ENCODE measurements at regions not wholly inside any gene's neighbourhood (a gene's known extent, or its start where the extent isn't known, plus 50 kb on each side); places are given as distances from the start of the nearest gene placed in this dataset.

- H3K9me3 ChIP-seq = no peaks in the 10 kb centered on the region
- intact Hi-C loops (cut with micrococcal nuclease; ENCODE audit: unreplicated experiment) = no loop called here
- H3K36me3 ChIP-seq (ENCODE audit: control insufficient read depth, insufficient read depth, low read length) = no peaks in the 10 kb centered on the region
- no peaks in the 10 kb centered on the region for H3K36me3 Mint-ChIP-seq (ENCODE audit: insufficient read depth, unreplicated experiment)
- no peak overlapping the region for H3K4me3 ChIP-seq (ENCODE audit: low read depth, low read length)
- no peaks in the 10 kb centered on the region for H3K27me3 Mint-ChIP-seq (ENCODE audit: insufficient read depth, unreplicated experiment)
- no peak overlapping the region for H3K27ac Mint-ChIP-seq (ENCODE audit: unreplicated experiment)
- H3K4me1 ChIP-seq = no peaks in the 10 kb centered on the region
- no peak overlapping the region for H3K4me3 Mint-ChIP-seq (ENCODE audit: unreplicated experiment)
- no peaks in the 10 kb centered on the region for H3K27me3 ChIP-seq (replicated peaks; ENCODE audit: control insufficient read depth, insufficient read depth, low read length)
- no peaks in the 10 kb centered on the region for H3K9me3 Mint-ChIP-seq (ENCODE audit: unreplicated experiment)
- CTCF ChIA-PET = no interaction called here
- POLR2A ChIA-PET = no interaction called here
- TF ChIP-seq CTCF (IDR thresholded peaks at IDR 0.05; ENCODE audit: insufficient read depth in 1 of 2, low read depth in 1 of 2, low read length in 1 of 2, severe bottlenecking in 1 of 2, unreplicated experiment in 1 of 2) = no peak
- no TSS peak for BruUV-seq (replicated peaks)
- DNase-seq = no peak
- H3K4me1 Mint-ChIP-seq (ENCODE audit: low read depth, unreplicated experiment) = no peaks in the 10 kb centered on the region
Observed at GRCh38 chr4:13133700-13134099, 350.4 kb downstream of the RAB28 start.

GRCh38 chr4:13130848-13131247 lies 353.3 kb downstream of the RAB28 start:
- H3K27me3 Mint-ChIP-seq (ENCODE audit: insufficient read depth, unreplicated experiment) = no peaks in the 10 kb centered on the region
- POLR2A ChIA-PET = interaction anchor here (0.7 kb wide), 1 partner anchor 1316 kb away, joined by 3 read pairs; no protein-coding TSS in a partner anchor
- Histone ChIP-seq H3K4me1 (no peaks in the 10 kb centered on the region), H3K36me3 (ENCODE audit: control insufficient read depth, insufficient read depth, low read length) (no peaks in the 10 kb centered on the region), H3K9me3 (no peaks in the 10 kb centered on the region), H3K4me3 (ENCODE audit: low read depth, low read length) (no peak overlapping the region), H3K27me3 (replicated peaks; ENCODE audit: control insufficient read depth, insufficient read depth, low read length) (no peaks in the 10 kb centered on the region)
- H3K36me3 Mint-ChIP-seq (ENCODE audit: insufficient read depth, unreplicated experiment) = no peaks in the 10 kb centered on the region
- H3K4me1 Mint-ChIP-seq (ENCODE audit: low read depth, unreplicated experiment) = no peaks in the 10 kb centered on the region
- no peaks in the 10 kb centered on the region for H3K9me3 Mint-ChIP-seq (ENCODE audit: unreplicated experiment)
- CTCF ChIA-PET = interaction anchor here (0.7 kb wide), 1 partner anchor 317 kb away, joined by 3 read pairs; no protein-coding TSS in a partner anchor
- no peak overlapping the region for H3K27ac Mint-ChIP-seq (ENCODE audit: unreplicated experiment)
- no peak for TF ChIP-seq CTCF (IDR thresholded peaks at IDR 0.05; ENCODE audit: insufficient read depth in 1 of 2, low read depth in 1 of 2, low read length in 1 of 2, severe bottlenecking in 1 of 2, unreplicated experiment in 1 of 2)
- DNase-seq = no peak
- no peak overlapping the region for H3K4me3 Mint-ChIP-seq (ENCODE audit: unreplicated experiment)
- BruUV-seq (replicated peaks) = no TSS peak
- intact Hi-C loops (cut with micrococcal nuclease; ENCODE audit: unreplicated experiment) = no loop called here

GRCh38 chr4:13129095-13129494 lies 355.0 kb downstream of the RAB28 start:
- intact Hi-C loops (cut with micrococcal nuclease; ENCODE audit: unreplicated experiment) = loop anchor here (5.0 kb wide), 1 partner anchor 418 kb away; no protein-coding TSS in a partner anchor
- POLR2A ChIA-PET = no interaction called here
- no peak overlapping the region for H3K4me3 Mint-ChIP-seq (ENCODE audit: unreplicated experiment)
- no peaks in the 10 kb centered on the region for H3K4me1 ChIP-seq
- TF ChIP-seq CTCF (IDR thresholded peaks at IDR 0.05; ENCODE audit: insufficient read depth in 1 of 2, low read depth in 1 of 2, low read length in 1 of 2, severe bottlenecking in 1 of 2, unreplicated experiment in 1 of 2) = no peak
- H3K27me3 Mint-ChIP-seq (ENCODE audit: insufficient read depth, unreplicated experiment) = peaks cover 2% of the 10 kb centered on the region
- H3K27ac Mint-ChIP-seq (ENCODE audit: unreplicated experiment) = no peak overlapping the region
- H3K36me3 ChIP-seq (ENCODE audit: control insufficient read depth, insufficient read depth, low read length) = no peaks in the 10 kb centered on the region
- H3K4me3 ChIP-seq (ENCODE audit: low read depth, low read length) = no peak overlapping the region
- no TSS peak for BruUV-seq (replicated peaks)
- H3K27me3 ChIP-seq (replicated peaks; ENCODE audit: control insufficient read depth, insufficient read depth, low read length) = no peaks in the 10 kb centered on the region
- H3K4me1 Mint-ChIP-seq (ENCODE audit: low read depth, unreplicated experiment) = no peaks in the 10 kb centered on the region
- H3K9me3 Mint-ChIP-seq (ENCODE audit: unreplicated experiment) = no peaks in the 10 kb centered on the region
- CTCF ChIA-PET = no interaction called here
- H3K36me3 Mint-ChIP-seq (ENCODE audit: insufficient read depth, unreplicated experiment) = no peaks in the 10 kb centered on the region
- no peak for DNase-seq
- H3K9me3 ChIP-seq = no peaks in the 10 kb centered on the region

Measured in Caco-2 (cell line).